Trophoblast cell (in vitro differentiated cells and primary cell): ENCODE measurements at regions not wholly inside any gene's neighbourhood (a gene's known extent, or its start where the extent isn't known, plus 50 kb on each side); places are given as distances from the start of the nearest gene placed in this dataset.

Source experiments
- DNase-seq, 2 donors: peaks; one replicate each; pipeline ENCODE4 v3.0.0-alpha.2; 2016
- H2AFZ ChIP-seq: 2 replicates; pipeline ENCODE4 v1.6.1; 2013; ENCODE audit warnings: low read length, moderate library complexity, mild to moderate bottlenecking; ENCODE audit not compliant: insufficient read depth, poor library complexity
- H2AK5ac ChIP-seq: 2 replicates; pipeline ENCODE4 v1.6.1; 2013; ENCODE audit warnings: mild to moderate bottlenecking, low read length
- H2BK120ac ChIP-seq: 2 replicates; pipeline ENCODE4 v1.6.1; 2013; ENCODE audit warnings: low read length, mild to moderate bottlenecking, moderate library complexity; ENCODE audit not compliant: insufficient read depth, poor library complexity
- H2BK12ac ChIP-seq: 2 replicates; pipeline ENCODE4 v1.6.1; 2013; ENCODE audit warnings: mild to moderate bottlenecking, low read length, moderate library complexity
- H2BK5ac ChIP-seq: 2 replicates; pipeline ENCODE4 v1.6.1; 2013; ENCODE audit warnings: low read length, low read depth, moderate library complexity, mild to moderate bottlenecking; ENCODE audit not compliant: poor library complexity
- H3K14ac ChIP-seq: 2 replicates; pipeline ENCODE4 v1.6.1; 2013; ENCODE audit warnings: mild to moderate bottlenecking, low read length
- H3K18ac ChIP-seq: 2 replicates; pipeline ENCODE4 v1.6.1; 2013; ENCODE audit warnings: mild to moderate bottlenecking, low read length
- H3K23ac ChIP-seq: 2 replicates; pipeline ENCODE4 v1.6.1; 2013; ENCODE audit warnings: low read length
- H3K27ac ChIP-seq: 2 replicates; pipeline ENCODE4 v1.5.1; 2013; ENCODE audit warnings: low read depth, mild to moderate bottlenecking, inconsistent platforms, low read length, moderate library complexity
- H3K27me3 ChIP-seq: 2 replicates; pipeline ENCODE4 v1.6.1; 2013; ENCODE audit warnings: inconsistent platforms, mild to moderate bottlenecking, low read length, moderate library complexity; ENCODE audit not compliant: insufficient read depth
- H3K36me3 ChIP-seq, 2 experiments: 1 replicate in 1 of 2; 2 replicates in 1 of 2; pipeline ENCODE4 v1.6.1; 2013; ENCODE audit warnings: low read length in 2 of 2, mild to moderate bottlenecking in 2 of 2, moderate library complexity in 1 of 2; ENCODE audit not compliant: insufficient read depth in 2 of 2, control insufficient read depth in 1 of 2
- H3K4ac ChIP-seq: 2 replicates; pipeline ENCODE4 v1.6.1; 2013; ENCODE audit warnings: low read depth, mild to moderate bottlenecking, low read length, moderate library complexity
- H3K4me1 ChIP-seq, 2 experiments: 1 replicate in 1 of 2; 2 replicates in 1 of 2; pipeline ENCODE4 v1.6.1; 2013; ENCODE audit warnings: low read length in 2 of 2, mild to moderate bottlenecking in 2 of 2, moderate library complexity in 1 of 2; ENCODE audit not compliant: insufficient read depth in 2 of 2, control insufficient read depth in 1 of 2
- H3K4me2 ChIP-seq: 2 replicates; pipeline ENCODE4 v1.6.1; 2013; ENCODE audit warnings: inconsistent platforms, mild to moderate bottlenecking, low read length, moderate library complexity
- H3K4me3 ChIP-seq: 2 replicates; pipeline ENCODE4 v1.5.1; 2013; ENCODE audit warnings: mild to moderate bottlenecking, low read depth, low read length, inconsistent platforms
- H3K79me1 ChIP-seq: one replicate; pipeline ENCODE4 v1.6.1; 2013; ENCODE audit warnings: low read length
- H3K79me2 ChIP-seq: 2 replicates; pipeline ENCODE4 v1.6.1; 2013; ENCODE audit warnings: low read length, mild to moderate bottlenecking; ENCODE audit not compliant: control insufficient read depth, insufficient read depth, poor library complexity
- H3K9ac ChIP-seq: 2 replicates; pipeline ENCODE4 v1.6.1; 2013; ENCODE audit warnings: mild to moderate bottlenecking, low read length
- H3K9me3 ChIP-seq: 2 replicates; pipeline ENCODE4 v1.6.1; 2013; ENCODE audit warnings: low read depth, mild to moderate bottlenecking, control low read depth, inconsistent platforms, low read length; ENCODE audit not compliant: insufficient read depth
- H4K12ac ChIP-seq: 2 replicates; pipeline ENCODE4 v1.6.1; 2013; ENCODE audit warnings: low read depth, mild to moderate bottlenecking, low read length, moderate library complexity
- H4K8ac ChIP-seq: 2 replicates; pipeline ENCODE4 v1.6.1; 2013; ENCODE audit warnings: low read depth, mild to moderate bottlenecking, low read length, moderate library complexity
- H4K91ac ChIP-seq: one replicate; pipeline ENCODE4 v1.6.1; 2013; ENCODE audit warnings: low read depth, mild to moderate bottlenecking, low read length, moderate library complexity
- WGBS: extraction: QIAGEN DNeasy Blood & Tissue Kit; methylation state at CpG from one replicate; pipeline ENCODE4 v1.1.7; 2013; ENCODE audit warnings: missing lambda C conversion rate; ENCODE audit not compliant: insufficient read length, insufficient coverage; ENCODE audit errors: extremely low coverage; 5-methylcytosine and 5-hydroxymethylcytosine counted together

DNA sequence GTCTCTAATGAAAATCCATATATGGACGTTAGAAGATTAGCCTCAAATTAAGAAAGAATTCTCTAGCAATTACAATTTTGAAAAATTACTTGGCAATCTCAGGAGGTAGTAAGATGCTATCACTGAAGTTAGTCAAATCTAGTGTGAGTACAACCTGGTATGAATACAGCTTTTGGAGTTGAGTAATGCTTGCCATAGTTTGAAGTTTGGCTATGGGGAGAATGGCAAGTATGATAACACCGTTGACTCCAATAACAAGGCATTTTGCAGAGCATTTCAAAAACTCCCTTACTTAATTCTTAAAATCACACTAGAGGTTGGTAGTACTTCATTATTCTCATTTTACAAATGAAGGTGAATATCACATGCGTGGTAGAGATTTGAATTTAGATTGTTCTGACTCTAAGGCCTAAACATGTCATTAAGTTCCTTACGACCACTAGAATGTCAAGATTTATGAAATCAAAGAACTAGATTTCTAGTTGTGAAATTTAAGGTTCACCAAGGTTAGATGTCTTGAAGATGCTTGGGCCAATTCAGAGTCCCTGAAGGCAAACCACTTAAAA is 355.4 kb downstream of the ETS1 start:
- no peak overlapping the region for H2AK5ac ChIP-seq
- peaks cover 4% of the 10 kb centered on the region in 2 experiments for H3K4me1 ChIP-seq
- H4K91ac ChIP-seq = no peak overlapping the region
- H2BK12ac ChIP-seq = no peak overlapping the region
- no peak overlapping the region for H3K4ac ChIP-seq
- no peaks in the 10 kb centered on the region for H3K27me3 ChIP-seq
- H3K18ac ChIP-seq = no peak overlapping the region
- H3K27ac ChIP-seq = no peak overlapping the region
- no peak overlapping the region for H4K8ac ChIP-seq
- no peak overlapping the region for H3K9ac ChIP-seq
- no peak overlapping the region for H3K4me2 ChIP-seq
- no peaks in the 10 kb centered on the region for H3K9me3 ChIP-seq
- no peaks in the 10 kb centered on the region for H3K79me2 ChIP-seq
- no peak overlapping the region for H4K12ac ChIP-seq
- H2BK5ac ChIP-seq = no peak overlapping the region
- H3K14ac ChIP-seq = no peak overlapping the region
- no CpG with 5 or more reads among the region's 4 CpGs for WGBS
- H3K23ac ChIP-seq = no peak overlapping the region
- no peak overlapping the region for H2BK120ac ChIP-seq
- H3K36me3 ChIP-seq = no peaks in the 10 kb centered on the region
- no peak overlapping the region for H3K4me3 ChIP-seq
- no peak overlapping the region for H2AFZ ChIP-seq
- DNase-seq = peak; percentile 66 to 94
- peaks cover 34% of the 10 kb centered on the region for H3K79me1 ChIP-seq

DNA sequence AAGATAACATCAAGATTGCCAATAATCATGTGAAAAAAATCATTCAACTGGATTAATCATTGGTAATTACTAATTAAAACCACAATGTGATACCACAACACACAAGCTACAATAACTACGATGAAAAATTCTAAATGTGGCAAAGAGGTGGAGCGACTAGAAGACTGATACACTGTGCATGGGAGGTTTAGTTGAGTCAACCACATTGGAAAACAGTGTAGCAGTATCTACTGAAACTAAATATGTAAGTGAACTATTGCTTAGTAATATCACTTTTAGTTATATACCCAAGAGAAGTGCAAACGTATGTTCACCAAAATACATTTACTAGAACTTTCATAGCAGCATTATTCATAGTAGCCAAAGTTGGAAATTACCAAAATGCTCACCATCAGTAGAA is 359.9 kb downstream of the ETS1 start:
- Histone ChIP-seq H2BK5ac (no peak overlapping the region), H3K4me2 (no peak overlapping the region), H3K79me2 (no peaks in the 10 kb centered on the region), H4K8ac (no peak overlapping the region), H2BK120ac (no peak overlapping the region), H3K4ac (no peak overlapping the region), H3K27me3 (no peaks in the 10 kb centered on the region), H2AFZ (no peak overlapping the region), H3K27ac (no peak overlapping the region), H3K23ac (no peak overlapping the region), H4K91ac (no peak overlapping the region), H3K9ac (no peak overlapping the region), H3K4me3 (no peak overlapping the region), H2BK12ac (no peak overlapping the region), H4K12ac (no peak overlapping the region), H3K79me1 (peaks cover 9% of the 10 kb centered on the region), H3K4me1 (peaks cover 0 to 2% of the 10 kb centered on the region in 2 experiments), H3K18ac (no peak overlapping the region), H3K9me3 (no peaks in the 10 kb centered on the region), H2AK5ac (no peak overlapping the region), H3K14ac (no peak overlapping the region), H3K36me3 (no peaks in the 10 kb centered on the region)
- no peak for DNase-seq
- no CpG with 5 or more reads among the region's 3 CpGs for WGBS

- H3K14ac ChIP-seq = peak overlapping the region; percentile 44
- peak overlapping the region; percentile 91 for H2AK5ac ChIP-seq
- no peaks in the 10 kb centered on the region for H3K27me3 ChIP-seq
- peak overlapping the region; percentile 46 for H3K18ac ChIP-seq
- H3K4me1 ChIP-seq = peaks cover 0 to 2% of the 10 kb centered on the region in 2 experiments
- H3K27ac ChIP-seq = no peak overlapping the region
- no peak overlapping the region for H3K4ac ChIP-seq
- no peak overlapping the region for H3K23ac ChIP-seq
- H2AFZ ChIP-seq = no peak overlapping the region
- peaks cover 9% of the 10 kb centered on the region for H3K79me1 ChIP-seq
- no peaks in the 10 kb centered on the region for H3K36me3 ChIP-seq
- no peaks in the 10 kb centered on the region for H3K79me2 ChIP-seq
- H2BK5ac ChIP-seq = no peak overlapping the region
- no peak overlapping the region for H3K4me3 ChIP-seq
- H4K12ac ChIP-seq = peak overlapping the region; percentile 43
- no peaks in the 10 kb centered on the region for H3K9me3 ChIP-seq
- peak overlapping the region; percentile 79 for H4K8ac ChIP-seq
- H3K9ac ChIP-seq = no peak overlapping the region
- H4K91ac ChIP-seq = no peak overlapping the region
- H3K4me2 ChIP-seq = no peak overlapping the region
- peak overlapping the region; percentile 80 for H2BK120ac ChIP-seq
- peak overlapping the region; percentile 98 for H2BK12ac ChIP-seq
- no peak for DNase-seq
- whole genome bisulfite sequencing = no CpG with 5 or more reads among the region's 7 CpGs
Observed at GRCh38 chr11:128226106-128226716, 361.1 kb downstream of the ETS1 start.

DNA sequence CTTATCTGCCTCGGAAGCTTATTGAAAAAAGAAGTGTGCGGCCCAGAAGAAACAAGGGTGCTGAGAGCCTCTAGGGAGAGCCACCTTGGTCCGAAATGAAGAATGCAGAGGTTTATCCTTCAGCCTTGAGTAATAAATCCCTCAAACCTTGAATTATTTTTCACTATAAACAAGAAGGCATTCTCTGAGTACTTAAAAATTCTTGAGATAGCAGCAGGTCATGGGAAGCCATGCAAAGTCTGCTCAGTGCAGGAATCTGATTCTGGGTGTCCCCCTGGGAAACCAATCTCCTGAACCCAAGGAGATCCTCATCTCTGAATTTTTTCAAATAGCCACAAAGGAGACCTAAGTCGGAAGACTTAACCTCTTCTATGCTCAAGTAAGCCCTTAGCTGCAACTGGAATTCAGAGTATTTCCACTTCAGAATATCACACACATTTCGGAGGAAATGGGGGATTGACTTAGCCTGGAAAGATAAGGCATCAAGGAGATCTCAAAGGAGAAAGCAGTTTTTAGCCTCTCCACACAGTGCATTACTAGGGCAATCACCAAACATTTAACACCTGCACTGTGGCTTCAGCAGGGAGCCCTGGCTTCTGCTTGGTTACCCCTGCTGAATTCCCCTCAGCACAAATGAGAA is 365.0 kb downstream of the ETS1 start:
- Histone ChIP-seq H3K79me2 (no peaks in the 10 kb centered on the region), H3K4ac (no peak overlapping the region), H2BK120ac (peak overlapping the region; percentile 20), H2BK5ac (no peak overlapping the region), H2BK12ac (no peak overlapping the region), H4K12ac (no peak overlapping the region), H2AFZ (no peak overlapping the region), H3K9me3 (no peaks in the 10 kb centered on the region), H2AK5ac (no peak overlapping the region), H3K4me2 (no peak overlapping the region), H3K27me3 (no peaks in the 10 kb centered on the region), H3K14ac (no peak overlapping the region), H3K4me3 (no peak overlapping the region), H3K27ac (peak overlapping the region; percentile 37), H4K91ac (peak overlapping the region; percentile 45), H3K23ac (no peak overlapping the region), H3K79me1 (peaks cover 11% of the 10 kb centered on the region), H3K18ac (no peak overlapping the region), H3K36me3 (no peaks in the 10 kb centered on the region), H4K8ac (no peak overlapping the region), H3K4me1 (peaks cover 0 to 2% of the 10 kb centered on the region in 2 experiments), H3K9ac (no peak overlapping the region)
- DNase-seq = no peak
- WGBS = no CpG with 5 or more reads among the region's 5 CpGs
